ENCODE measurements at regions not wholly inside any gene's neighbourhood (a gene's known extent, or its start where the extent isn't known, plus 50 kb on each side); places are given as distances from the start of the nearest gene placed in this dataset.

DNA sequence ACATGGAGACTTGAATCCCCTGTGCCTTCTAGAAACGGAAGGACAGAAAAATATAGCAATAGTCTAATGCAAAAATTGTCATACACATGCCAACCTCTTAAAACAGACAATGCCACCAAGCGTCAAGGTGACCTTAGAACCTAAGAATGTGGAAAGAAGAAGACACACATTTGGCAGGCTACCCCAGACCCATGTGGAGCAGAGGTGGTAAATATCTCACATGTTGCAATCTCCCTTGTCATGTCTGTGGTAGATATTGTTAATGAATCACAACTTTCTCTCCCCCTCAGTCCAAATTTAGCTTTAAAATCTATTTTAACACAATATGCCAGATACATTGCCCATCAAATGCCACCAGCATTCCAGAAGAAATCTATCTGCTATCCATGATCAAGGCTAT, 137.4 kb downstream of the HNMT start:
- TF ChIP-seq, protein P1, sequence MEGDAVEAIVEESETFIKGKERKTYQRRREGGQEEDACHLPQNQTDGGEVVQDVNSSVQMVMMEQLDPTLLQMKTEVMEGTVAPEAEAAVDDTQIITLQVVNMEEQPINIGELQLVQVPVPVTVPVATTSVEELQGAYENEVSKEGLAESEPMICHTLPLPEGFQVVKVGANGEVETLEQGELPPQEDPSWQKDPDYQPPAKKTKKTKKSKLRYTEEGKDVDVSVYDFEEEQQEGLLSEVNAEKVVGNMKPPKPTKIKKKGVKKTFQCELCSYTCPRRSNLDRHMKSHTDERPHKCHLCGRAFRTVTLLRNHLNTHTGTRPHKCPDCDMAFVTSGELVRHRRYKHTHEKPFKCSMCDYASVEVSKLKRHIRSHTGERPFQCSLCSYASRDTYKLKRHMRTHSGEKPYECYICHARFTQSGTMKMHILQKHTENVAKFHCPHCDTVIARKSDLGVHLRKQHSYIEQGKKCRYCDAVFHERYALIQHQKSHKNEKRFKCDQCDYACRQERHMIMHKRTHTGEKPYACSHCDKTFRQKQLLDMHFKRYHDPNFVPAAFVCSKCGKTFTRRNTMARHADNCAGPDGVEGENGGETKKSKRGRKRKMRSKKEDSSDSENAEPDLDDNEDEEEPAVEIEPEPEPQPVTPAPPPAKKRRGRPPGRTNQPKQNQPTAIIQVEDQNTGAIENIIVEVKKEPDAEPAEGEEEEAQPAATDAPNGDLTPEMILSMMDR (IDR thresholded peaks at IDR 0.05): no peak
- TF ChIP-seq POLR2A (IDR thresholded peaks at IDR 0.05): no peak

Measured in adrenal gland (tissue), 5 donors.